Endothelial cell of umbilical vein (primary cell): ENCODE measurements at regions not wholly inside any gene's neighbourhood (a gene's known extent, or its start where the extent isn't known, plus 50 kb on each side); places are given as distances from the start of the nearest gene placed in this dataset.

ENCODE experiments used
- EZH2 ChIP-seq: IDR thresholded peaks from 2 replicates; pipeline ENCODE4 v1.6.1; 2012; ENCODE audit warnings: borderline replicate concordance, low read depth, mild to moderate bottlenecking, moderate library complexity, low read length, inconsistent platforms; ENCODE audit not compliant: severe bottlenecking
- GATA2 ChIP-seq: IDR thresholded peaks from 2 replicates; pipeline ENCODE4 v1.7.0; 2011; ENCODE audit warnings: low read depth, mild to moderate bottlenecking, moderate library complexity, mixed read lengths, low read length; ENCODE audit not compliant: insufficient read length, insufficient read depth
- MAX ChIP-seq: IDR thresholded peaks from 2 replicates; pipeline ENCODE4 v1.6.1; 2011; ENCODE audit not compliant: insufficient read depth, insufficient read length
- MYC ChIP-seq: IDR thresholded peaks from one replicate; pipeline ENCODE4 v1.6.1; 2011; ENCODE audit warnings: mild to moderate bottlenecking, low read depth, low read length
- POLR2A ChIP-seq: IDR thresholded peaks from 2 replicates; pipeline ENCODE4 v1.6.1; 2012; ENCODE audit warnings: low read depth, mild to moderate bottlenecking, control low read depth, low read length
- POLR2AphosphoS5 ChIP-seq: IDR thresholded peaks from 2 replicates; pipeline ENCODE4 v1.6.1; 2012; ENCODE audit warnings: low read depth, mild to moderate bottlenecking, control low read depth, low read length, moderate library complexity; ENCODE audit not compliant: insufficient read depth
- TF ChIP-seq, protein P1 (sequence below), 2 donors: IDR thresholded peaks; 1 replicate in 1 of 2; 2 replicates in 1 of 2; pipeline ENCODE4 v1.5.1; 2011; ENCODE audit warnings: low read length in 2 of 2, mild to moderate bottlenecking in 2 of 2, moderate library complexity in 2 of 2, control low read depth in 1 of 2, inconsistent platforms in 1 of 2, low read depth in 1 of 2; ENCODE audit not compliant: insufficient read depth in 1 of 2; ENCODE audit errors: extremely low read depth in 1 of 2

- TF ChIP-seq POLR2A (no peak), POLR2AphosphoS5 (no peak), GATA2 (no peak), MAX (no peak), MYC (no peak), EZH2 (no peak)
- TF ChIP-seq, protein P1, sequence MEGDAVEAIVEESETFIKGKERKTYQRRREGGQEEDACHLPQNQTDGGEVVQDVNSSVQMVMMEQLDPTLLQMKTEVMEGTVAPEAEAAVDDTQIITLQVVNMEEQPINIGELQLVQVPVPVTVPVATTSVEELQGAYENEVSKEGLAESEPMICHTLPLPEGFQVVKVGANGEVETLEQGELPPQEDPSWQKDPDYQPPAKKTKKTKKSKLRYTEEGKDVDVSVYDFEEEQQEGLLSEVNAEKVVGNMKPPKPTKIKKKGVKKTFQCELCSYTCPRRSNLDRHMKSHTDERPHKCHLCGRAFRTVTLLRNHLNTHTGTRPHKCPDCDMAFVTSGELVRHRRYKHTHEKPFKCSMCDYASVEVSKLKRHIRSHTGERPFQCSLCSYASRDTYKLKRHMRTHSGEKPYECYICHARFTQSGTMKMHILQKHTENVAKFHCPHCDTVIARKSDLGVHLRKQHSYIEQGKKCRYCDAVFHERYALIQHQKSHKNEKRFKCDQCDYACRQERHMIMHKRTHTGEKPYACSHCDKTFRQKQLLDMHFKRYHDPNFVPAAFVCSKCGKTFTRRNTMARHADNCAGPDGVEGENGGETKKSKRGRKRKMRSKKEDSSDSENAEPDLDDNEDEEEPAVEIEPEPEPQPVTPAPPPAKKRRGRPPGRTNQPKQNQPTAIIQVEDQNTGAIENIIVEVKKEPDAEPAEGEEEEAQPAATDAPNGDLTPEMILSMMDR (IDR thresholded peaks at IDR 0.05; ENCODE audit: extremely low read depth in 1 of 2, insufficient read depth in 1 of 2, low read depth in 1 of 2, low read length in 2 of 2), result no peak
Measured at GRCh38 chr15:29207758-29208108, 61.9 kb downstream of the NSMCE3 start.
